LNCAP (cell line): ENCODE measurements at regions not wholly inside any gene's neighbourhood (a gene's known extent, or its start where the extent isn't known, plus 50 kb on each side); places are given as distances from the start of the nearest gene placed in this dataset.

ENCODE experiments used
- TF ChIP-seq, protein P1 (sequence below): fragments of 450-650 bp; IDR thresholded peaks from 2 replicates; pipeline ENCODE4 v1.5.1; 2017; ENCODE audit warnings: mild to moderate bottlenecking

DNA sequence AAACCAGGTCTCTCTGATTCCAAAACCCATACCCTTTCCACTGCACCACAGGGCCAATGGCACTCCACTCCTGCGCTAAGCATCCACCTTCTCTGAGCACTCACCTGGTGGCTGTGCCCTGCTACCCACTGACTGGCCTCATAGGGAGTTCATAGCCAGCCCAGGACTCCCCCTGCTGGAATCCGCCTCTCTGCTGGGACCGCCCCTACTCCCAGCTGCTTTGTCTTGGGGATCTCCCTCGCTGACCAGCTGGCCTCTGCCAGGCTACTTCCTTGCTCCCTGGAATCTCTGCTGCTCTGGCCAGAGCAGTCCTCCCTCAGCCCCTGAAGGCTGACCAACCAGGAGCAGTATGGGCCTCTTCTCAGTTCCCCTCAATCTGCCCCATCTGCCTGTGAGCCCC is 129.7 kb downstream of the FAXC start:
- TF ChIP-seq, protein P1, sequence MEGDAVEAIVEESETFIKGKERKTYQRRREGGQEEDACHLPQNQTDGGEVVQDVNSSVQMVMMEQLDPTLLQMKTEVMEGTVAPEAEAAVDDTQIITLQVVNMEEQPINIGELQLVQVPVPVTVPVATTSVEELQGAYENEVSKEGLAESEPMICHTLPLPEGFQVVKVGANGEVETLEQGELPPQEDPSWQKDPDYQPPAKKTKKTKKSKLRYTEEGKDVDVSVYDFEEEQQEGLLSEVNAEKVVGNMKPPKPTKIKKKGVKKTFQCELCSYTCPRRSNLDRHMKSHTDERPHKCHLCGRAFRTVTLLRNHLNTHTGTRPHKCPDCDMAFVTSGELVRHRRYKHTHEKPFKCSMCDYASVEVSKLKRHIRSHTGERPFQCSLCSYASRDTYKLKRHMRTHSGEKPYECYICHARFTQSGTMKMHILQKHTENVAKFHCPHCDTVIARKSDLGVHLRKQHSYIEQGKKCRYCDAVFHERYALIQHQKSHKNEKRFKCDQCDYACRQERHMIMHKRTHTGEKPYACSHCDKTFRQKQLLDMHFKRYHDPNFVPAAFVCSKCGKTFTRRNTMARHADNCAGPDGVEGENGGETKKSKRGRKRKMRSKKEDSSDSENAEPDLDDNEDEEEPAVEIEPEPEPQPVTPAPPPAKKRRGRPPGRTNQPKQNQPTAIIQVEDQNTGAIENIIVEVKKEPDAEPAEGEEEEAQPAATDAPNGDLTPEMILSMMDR = no peak

DNA sequence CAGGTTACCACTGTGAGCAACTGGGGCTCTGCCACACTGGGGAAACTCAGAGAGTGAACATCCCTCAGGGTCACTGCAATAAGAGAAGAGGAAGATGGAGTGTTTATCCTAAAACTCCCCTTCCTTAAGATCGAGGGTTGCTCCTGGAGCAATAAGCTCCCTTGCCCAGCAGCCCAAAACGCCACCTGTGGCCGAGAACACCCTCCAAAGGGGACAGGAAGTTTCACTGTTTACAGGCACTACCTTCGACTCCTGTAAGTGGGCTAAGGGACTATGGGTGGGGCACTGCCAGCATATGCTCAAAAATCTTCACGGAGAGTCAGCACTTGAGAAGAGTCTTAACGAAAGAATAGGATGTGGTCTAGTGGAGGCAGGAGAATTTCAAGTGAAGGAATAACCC is 132.5 kb downstream of the FAXC start:
- TF ChIP-seq, protein P1 = no peak

DNA sequence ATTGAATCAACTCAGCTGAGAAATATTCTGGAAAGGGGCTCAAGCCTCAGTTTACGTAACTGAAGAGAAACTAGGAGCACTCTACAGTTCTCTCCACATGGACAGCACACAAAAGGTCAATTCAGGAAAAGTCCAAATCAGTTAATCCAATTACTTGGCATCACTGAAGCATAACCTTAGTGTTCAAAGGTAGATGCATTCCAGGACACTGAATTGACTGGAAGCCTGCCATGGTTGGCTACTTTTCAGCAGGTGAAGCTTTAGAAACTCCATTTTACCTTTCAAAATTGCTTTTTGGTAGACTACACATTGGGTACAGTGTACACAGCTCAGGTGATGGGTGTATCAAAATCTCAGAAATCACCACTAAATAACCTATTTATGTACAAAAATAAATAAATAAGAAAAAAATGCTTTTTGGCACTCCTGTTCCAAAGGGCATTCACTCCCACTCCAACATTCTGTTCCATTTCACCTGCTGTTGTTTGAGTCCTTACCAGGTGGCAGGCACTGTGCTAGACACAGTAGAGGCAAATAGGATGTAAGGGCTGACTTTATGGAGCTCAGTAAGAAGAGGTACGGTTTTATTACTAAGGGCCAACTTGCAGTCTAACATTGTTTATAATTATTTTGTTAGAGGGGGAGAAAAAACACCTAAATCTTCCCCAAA is 153.4 kb downstream of the FAXC start:
- TF ChIP-seq, protein P1 = no peak

DNA sequence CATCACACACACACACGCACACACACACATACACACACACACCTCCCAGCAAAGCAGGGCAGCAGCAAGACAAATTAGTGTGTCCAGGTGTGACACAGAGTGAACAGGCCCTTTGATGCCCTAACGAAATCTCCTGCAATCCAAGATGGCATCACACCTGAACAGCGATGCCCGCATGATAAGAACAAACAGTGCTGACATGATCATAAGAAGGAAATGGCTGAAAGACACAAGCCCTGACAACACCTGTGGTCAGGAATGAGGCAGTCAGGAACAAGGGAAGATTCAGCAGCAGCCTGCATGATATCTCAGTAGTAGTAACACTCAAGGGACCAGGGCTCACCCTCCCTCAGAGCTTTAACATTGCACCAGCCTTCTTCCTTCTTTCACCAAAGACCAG is 156.9 kb downstream of the FAXC start:
- TF ChIP-seq, protein P1 = no peak

DNA sequence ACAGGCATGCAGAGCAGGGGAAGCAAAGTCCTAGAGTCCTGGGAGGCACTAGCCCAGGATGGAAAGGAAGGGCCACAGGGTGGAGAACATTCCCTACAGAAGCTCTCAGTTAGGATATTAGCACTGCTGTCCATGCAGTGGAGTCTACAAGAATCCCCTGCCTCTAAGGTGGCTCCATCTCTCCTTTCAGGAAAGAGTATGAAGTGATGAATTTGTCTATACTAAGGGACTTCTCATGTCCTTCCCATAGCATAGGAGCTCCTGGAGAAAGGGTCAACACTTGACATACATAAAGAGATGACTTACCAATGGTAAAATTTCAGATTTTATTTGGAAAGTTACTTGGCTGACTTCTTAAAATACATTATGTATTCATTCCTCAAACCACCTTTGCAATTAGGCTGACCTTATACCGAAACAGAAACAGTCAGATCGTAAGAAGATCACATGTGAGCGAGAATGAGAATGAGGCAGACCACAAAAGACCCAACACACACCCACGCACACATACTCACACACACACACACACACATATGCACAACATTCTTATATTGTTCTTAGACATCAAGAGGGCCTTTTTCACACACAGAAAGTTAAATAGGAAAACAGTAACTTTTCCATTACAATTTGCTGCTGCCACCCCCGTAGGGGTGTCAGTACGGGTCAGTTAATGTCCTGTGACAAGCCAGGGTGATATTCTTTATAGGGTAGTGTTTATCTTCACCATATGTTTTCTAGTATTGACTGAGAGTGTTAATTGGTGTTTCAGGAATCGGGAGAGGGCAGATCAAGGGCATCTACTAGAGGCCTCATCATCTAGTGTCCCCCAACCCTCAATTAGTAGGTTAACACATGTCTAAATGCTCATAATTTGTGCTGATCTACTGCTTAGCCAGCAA is 159.4 kb downstream of the FAXC start:
- TF ChIP-seq, protein P1 = no peak

DNA sequence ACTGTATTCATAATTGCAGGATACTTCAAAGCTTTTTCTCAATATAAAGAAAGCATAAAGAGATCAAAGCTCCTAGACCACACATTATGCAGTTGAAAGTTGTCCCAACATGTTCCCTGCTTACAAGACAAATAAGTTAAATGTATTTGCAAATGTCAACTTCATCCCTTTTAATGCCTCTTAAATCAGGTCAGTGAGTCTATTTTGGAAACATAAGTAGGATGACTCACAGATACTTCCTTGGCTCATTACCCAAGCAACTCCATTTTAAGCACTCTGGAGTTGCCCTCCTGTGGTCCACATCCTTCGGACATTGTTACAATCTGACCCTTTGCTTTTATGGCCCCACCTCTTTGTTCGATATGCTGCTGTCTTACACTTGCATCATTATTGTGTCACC is 162.0 kb downstream of the FAXC start:
- TF ChIP-seq, protein P1 = no peak

DNA sequence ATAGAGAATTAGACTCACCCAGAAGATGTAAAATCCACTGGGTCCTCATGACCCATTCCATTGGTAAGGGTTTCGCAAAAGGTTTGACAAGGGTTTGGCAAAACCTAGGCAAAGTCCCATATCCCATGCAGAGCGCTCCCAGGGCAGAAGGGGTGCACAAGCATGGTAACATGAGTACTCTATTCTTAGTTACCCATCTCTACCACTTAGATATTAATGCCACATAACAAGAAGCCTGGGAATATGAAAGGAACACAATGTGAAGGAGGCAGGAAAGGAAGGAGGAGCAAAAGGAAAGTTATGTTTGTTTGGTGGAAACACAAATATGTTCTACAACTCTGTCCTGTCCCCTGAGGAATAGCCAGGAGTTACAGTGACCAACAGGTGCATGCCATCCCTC is 163.1 kb downstream of the FAXC start:
- TF ChIP-seq, protein P1 = no peak
